GM18498 (cell line): ENCODE measurements at regions not wholly inside any gene's neighbourhood (a gene's known extent, or its start where the extent isn't known, plus 50 kb on each side); places are given as distances from the start of the nearest gene placed in this dataset.
"Not testable (repeated sequence)": the region's sequence is repeated elsewhere in the genome, so short reads cannot be mapped to it uniquely, and the experiment has no call there.

ENCODE experiments used
- ATAC-seq: cut with Tn5 transposase; IDR thresholded peaks from one replicate; pipeline ENCODE4 v1.9.1; 2021; ENCODE audit warnings: mild to moderate bottlenecking, moderate library complexity; ENCODE audit not compliant: unreplicated experiment

DNA sequence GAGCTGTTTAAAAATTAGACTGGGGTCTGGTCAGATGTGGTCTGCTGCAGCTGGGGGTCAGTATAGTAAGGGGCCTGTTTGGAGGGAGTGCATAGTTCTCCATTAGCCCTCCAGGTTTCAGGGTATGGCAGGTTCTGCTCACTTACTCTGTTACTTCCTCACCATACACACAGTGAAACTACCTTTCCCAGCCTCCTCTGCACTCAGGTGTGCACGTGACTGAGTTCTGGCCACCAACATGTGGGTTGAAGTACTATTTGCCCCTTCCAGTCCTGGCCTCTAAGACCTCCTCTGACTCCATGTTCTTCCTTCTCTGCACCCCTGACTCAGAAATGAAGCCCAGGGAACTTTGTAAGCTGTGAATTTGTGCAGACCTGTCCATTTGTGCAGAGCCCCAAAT is 190.5 kb upstream of the CLINT1 start:
- no peak for ATAC-seq

GRCh38 chr5:158045696-158046095 is 186.8 kb upstream of the CLINT1 start:
- no peak for ATAC-seq

GRCh38 chr5:158039911-158040347 is 181.0 kb upstream of the CLINT1 start:
- ATAC-seq: peak; percentile 79

- no peak for ATAC-seq
Observed at GRCh38 chr5:158039441-158039840, 180.5 kb upstream of the CLINT1 start.

DNA sequence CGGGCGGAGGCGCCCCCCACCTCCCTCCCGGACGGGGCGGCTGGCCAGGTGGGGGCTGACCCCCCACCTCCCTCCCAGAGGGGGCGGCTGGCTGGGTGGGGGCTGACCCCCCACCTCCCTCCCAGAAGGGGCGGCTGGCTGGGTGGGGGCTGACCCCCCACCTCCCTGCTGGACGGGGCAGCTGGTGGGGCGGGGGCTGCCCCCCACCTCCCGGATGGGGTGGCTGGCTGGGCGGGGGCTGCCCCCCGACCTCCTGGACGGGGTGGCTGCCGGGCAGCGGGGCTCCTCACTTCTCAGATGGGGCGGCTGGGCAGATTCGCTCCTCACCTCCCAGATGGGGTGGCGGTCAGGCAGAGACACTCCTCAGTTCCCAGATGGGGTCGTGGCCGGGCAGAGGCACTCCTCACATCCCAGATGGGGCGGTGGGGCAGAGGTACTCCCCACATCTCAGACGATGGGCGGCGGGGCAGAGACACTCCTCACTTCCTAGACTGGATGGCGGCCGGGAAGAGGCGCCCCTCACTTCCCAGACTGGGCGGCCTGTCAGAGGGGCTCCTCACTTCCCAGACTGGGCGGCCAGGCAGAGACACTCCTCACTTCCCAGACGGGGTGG is 178.1 kb upstream of the CLINT1 start:
- ATAC-seq: not testable (repeated sequence)

GRCh38 chr5:158034586-158034985 is 175.6 kb upstream of the CLINT1 start:
- ATAC-seq: not testable (repeated sequence)

DNA sequence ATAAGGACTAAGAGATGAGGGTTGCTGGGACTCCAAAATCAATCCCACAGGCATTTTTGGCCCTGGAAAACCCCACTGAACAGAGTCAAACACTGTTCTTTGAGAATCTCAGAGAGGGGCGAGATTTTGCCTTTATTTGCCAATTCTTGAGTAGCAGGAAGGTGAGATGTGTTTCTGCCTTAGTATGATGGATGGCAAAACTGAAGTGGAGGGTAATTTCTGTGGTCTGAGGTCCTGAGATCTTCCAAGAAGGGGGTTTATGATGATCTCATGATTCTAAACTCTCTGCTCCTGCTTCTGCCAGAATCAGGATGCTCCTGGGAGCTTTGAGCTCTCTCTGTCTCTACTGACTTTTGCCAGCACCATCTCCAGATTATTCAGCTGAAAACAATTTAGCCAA is 174.8 kb upstream of the CLINT1 start:
- ATAC-seq: no peak

DNA sequence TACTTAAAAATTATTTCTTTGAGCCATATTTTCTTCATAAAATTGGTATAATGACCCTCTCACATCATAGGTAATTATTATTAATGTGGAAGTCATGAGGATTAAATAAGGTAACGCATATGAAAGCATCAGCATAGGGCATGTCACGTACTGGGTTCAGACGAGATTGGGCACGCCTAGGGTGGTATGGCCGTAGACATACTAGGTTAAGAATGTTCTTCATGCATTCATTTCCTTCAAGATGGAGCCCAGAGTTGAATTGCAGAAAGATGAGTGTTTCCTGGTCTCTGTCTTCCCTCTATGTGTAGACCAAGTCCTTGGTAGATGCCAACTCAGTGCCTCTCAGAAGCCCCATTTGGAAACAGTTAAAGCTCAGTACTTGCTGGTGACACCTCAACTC is 174.1 kb upstream of the CLINT1 start:
- no peak for ATAC-seq

GRCh38 chr5:158032246-158032645 is 173.3 kb upstream of the CLINT1 start:
- no peak for ATAC-seq

- ATAC-seq: no peak
Observed at GRCh38 chr5:158027806-158028775, 169.1 kb upstream of the CLINT1 start.

DNA sequence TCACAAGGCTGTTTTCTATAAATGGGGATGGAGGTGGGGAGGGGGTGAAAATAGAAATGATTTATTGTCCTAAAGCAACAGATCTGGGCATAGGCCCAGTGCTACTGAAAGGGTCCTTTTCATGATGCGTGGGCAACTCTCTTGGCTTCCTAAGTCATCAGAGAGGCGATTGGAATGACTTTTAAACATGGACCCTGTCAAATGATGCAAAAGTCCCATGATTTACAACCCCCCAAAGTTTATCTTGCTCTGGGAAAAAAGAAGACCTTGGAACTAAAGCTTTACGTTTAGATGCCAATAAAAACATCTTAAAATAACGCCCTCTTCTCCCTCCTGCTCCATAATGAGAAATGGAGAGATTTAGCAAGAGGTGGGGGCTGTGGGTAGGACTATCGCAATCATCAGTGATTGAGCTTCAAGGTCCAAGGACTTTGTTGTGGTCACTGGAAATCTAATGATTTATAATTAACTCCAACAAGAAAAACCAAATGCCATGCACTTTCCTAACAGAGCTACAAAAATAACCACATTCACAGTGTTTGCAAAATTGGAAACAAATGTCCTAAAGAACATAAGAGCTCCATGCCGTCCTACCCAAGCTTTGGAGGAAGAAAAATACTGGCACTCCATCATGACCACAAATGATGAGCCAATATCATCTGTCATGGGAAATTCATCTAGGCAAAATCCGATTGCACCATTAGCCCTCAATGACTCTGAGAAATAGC is 167.5 kb upstream of the CLINT1 start:
- no peak for ATAC-seq

DNA sequence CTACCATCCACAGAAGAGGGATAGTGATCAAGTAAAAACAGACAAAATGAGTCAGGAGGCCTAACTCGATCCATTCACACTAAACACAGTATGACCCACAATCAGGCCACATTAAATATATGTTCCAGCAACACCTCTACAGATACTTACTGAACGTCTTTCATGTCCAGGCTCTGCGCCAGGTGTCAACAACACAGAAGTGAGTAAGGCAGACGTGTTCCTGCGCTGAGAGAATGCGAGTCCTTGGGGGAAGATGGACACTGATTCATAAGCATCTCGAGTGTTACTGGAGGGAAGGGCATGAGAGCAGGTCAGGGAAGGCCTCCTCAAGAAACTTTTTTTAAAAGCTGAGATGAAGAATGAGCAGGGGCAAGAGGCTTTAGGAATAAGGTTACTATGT is 164.3 kb upstream of the CLINT1 start:
- no peak for ATAC-seq

- no peak for ATAC-seq
Observed at GRCh38 chr5:158022837-158023236, 163.9 kb upstream of the CLINT1 start.

GRCh38 chr5:158022393-158022792 is 163.4 kb upstream of the CLINT1 start:
- ATAC-seq: no peak

- no peak for ATAC-seq
Observed at GRCh38 chr5:158020555-158021418, 161.8 kb upstream of the CLINT1 start.

DNA sequence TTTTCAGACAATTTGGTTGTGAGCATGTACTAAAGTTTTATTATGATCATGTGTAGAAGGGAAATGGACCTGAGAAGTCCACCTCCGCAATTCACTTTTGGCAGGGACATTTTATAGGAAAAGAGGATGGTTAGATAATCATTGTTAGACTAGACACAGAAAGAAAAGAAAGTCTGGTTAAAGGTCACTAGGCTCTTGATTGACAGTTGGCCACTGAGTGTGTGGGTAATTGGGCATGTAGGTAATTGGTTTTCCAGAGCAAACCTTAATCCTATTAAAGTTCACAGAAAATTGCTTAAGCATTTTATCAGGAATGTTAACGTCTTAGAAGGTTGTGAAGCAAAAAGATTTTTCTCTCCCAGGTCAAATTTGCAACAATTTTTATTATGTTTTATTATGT is 158.5 kb upstream of the CLINT1 start:
- no peak for ATAC-seq

DNA sequence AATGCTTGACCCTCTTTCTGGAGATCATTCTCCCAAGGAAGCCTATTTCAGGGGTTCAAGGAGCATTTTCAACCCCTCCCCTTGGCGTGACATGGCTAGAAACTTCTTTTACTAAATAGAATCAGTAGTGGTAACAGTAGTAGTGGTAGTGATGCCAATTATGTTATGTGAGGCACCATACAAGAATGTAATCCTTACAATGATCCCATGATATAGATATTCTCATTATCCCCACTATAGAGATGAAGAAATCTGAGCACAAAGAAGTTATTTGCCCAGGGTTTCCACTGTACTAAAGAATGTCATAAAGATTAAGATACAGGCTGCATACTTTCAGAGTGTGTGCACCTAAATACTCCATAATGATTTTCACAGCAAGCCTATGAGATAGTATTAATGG is 155.4 kb upstream of the CLINT1 start:
- ATAC-seq: no peak

GRCh38 chr5:158013939-158014338 is 155.0 kb upstream of the CLINT1 start:
- ATAC-seq: no peak

DNA sequence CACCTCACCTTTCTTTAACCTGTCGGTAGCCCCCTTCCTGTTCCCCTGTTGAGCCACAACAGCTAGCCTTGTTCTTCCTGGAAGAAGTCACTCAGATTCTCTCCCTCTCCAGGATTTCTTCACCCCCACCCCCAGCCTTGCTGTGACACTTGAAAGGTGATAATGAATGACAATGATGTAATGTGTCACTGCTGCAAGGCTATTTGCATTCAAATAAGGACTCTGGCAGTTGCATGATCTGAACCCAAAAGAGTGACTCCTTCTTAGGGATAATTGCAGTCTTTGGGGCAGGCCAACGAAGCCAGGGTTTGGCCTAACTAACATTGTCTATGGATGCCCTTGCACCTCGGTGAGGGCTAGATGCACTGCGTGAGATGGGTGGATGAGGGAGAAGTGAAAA is 154.4 kb upstream of the CLINT1 start:
- no peak for ATAC-seq

- ATAC-seq: no peak
Observed at GRCh38 chr5:158011422-158011821, 152.5 kb upstream of the CLINT1 start.

DNA sequence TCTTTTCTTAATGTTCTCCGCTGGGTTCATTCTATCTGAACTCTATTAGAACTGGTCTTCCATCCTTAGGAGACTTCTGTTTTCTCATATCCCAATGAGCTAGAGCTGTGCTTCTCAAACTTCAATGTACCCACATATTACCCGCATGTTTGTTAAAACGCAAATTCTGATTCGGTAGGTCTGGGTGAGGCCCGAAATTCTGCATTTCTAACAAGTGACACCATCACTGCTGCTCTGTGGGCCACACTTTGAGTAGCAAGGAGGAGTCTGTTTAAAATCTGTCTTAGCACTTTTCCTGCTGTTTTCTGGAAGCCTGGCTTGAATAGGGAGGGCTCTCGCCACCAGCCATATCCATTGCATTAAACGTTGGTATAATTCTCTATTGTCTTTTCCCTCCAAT is 151.9 kb upstream of the CLINT1 start:
- no peak for ATAC-seq
